GM12873 (cell line): ENCODE measurements at regions not wholly inside any gene's neighbourhood (a gene's known extent, or its start where the extent isn't known, plus 50 kb on each side); places are given as distances from the start of the nearest gene placed in this dataset.

Experiments
- CTCF ChIP-seq: IDR thresholded peaks from 2 replicates; pipeline ENCODE4 v1.5.1; 2012; ENCODE audit warnings: low read depth, mild to moderate bottlenecking, moderate library complexity, low read length, control low read depth; ENCODE audit not compliant: insufficient read depth; ENCODE audit errors: missing control alignments

- no peak for TF ChIP-seq CTCF
These were observed 576.7 kb downstream of the DIPK2A start for GRCh38 chr3:144548346-144548745.

GRCh38 chr3:144549166-144549565 lies 577.5 kb downstream of the DIPK2A start:
- TF ChIP-seq CTCF = no peak

- no peak for TF ChIP-seq CTCF
These were observed 580.9 kb downstream of the DIPK2A start for GRCh38 chr3:144552346-144553057.

- no peak for TF ChIP-seq CTCF
These were observed 581.7 kb downstream of the DIPK2A start for GRCh38 chr3:144553301-144553700.

GRCh38 chr3:144554889-144555288 lies 583.3 kb downstream of the DIPK2A start:
- TF ChIP-seq CTCF = no peak

GRCh38 chr3:144556392-144556791 lies 584.8 kb downstream of the DIPK2A start:
- no peak for TF ChIP-seq CTCF

GRCh38 chr3:144557515-144557914 lies 585.9 kb downstream of the DIPK2A start:
- TF ChIP-seq CTCF = no peak

- TF ChIP-seq CTCF = no peak
These were observed 592.4 kb downstream of the DIPK2A start for GRCh38 chr3:144564011-144564410.
